ENCODE measurements at regions not wholly inside any gene's neighbourhood (a gene's known extent, or its start where the extent isn't known, plus 50 kb on each side); places are given as distances from the start of the nearest gene placed in this dataset.

DNA sequence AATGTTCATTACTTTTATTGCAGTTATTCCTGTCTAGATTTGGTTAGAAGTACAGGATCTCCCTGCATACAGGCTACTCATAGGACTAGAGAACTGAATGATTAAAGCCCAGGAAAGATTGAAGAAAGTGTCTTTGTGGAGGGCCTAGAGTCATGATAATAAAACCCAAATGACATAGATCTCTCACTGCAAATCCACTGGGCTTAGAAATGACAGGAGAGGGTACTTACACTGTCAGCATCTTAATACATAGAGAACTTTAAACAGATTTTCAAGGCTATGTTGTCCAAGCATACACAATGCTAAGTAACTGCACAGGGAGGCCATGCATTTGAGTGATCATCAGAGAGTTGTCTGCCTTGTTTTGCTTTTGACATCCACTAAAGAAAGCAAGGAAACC lies 383.8 kb upstream of the MAP3K7 start:
- H3K4me1 ChIP-seq (ENCODE audit: control extremely low read depth in 1 of 4, control insufficient read depth in 4 of 4, insufficient read depth in 4 of 4, low read length in 3 of 4): no peaks in the 10 kb centered on the region
- no peak overlapping the region for H3K27ac ChIP-seq (ENCODE audit: insufficient read depth in 1 of 2, low read depth in 1 of 2, low read length in 2 of 2, poor library complexity in 1 of 2, severe bottlenecking in 2 of 2)
- H3K4me3 ChIP-seq (ENCODE audit: control insufficient read depth in 1 of 7, extremely low read depth in 1 of 7, insufficient read depth in 4 of 7, low read depth in 2 of 7, low read length in 6 of 7): no peak overlapping the region
- no peaks in the 10 kb centered on the region for H3K9me3 ChIP-seq (ENCODE audit: control extremely low read depth in 1 of 5, control insufficient read depth in 4 of 5, insufficient read depth in 2 of 5, low read depth in 1 of 5, low read length in 4 of 5)
- H3K27me3 ChIP-seq (replicated peaks in 2 of 5; ENCODE audit: control insufficient read depth in 4 of 5, insufficient read depth in 5 of 5, low read length in 4 of 5): no peaks in the 10 kb centered on the region
- ChIA-PET CTCF (interaction anchor here (0.8 kb wide), 1 partner anchor 30 kb away, joined by 3 read pairs; no protein-coding TSS in a partner anchor), POLR2A (no interaction called here)
- H3K36me3 ChIP-seq (ENCODE audit: control insufficient read depth in 4 of 4, insufficient read depth in 4 of 4, low read length in 3 of 4): no peaks in the 10 kb centered on the region
- no peak for DNase-seq

DNA sequence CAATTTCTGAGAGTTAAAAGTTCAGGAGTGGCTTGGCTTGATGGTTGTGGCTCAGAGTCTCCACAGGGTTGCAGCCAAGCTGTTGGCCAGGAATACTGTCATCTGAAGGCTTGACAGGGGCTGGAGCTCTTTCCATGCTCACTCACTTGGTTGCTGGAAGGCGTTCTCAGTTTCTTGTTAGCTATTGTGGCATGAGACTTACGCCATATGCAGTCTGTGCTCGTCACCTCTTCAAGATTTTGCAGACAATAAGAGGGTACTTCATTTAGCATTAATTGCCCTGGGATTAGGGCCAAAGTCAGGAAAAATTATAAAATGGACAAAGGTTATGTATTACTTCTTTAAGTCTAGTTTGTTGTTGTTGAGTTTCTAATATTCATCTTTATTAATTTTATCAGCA lies 380.6 kb upstream of the MAP3K7 start:
- Histone ChIP-seq H3K9me3 (ENCODE audit: control extremely low read depth in 1 of 5, control insufficient read depth in 4 of 5, insufficient read depth in 2 of 5, low read depth in 1 of 5, low read length in 4 of 5) (no peaks in the 10 kb centered on the region), H3K4me1 (ENCODE audit: control extremely low read depth in 1 of 4, control insufficient read depth in 4 of 4, insufficient read depth in 4 of 4, low read length in 3 of 4) (no peaks in the 10 kb centered on the region), H3K27ac (ENCODE audit: insufficient read depth in 1 of 2, low read depth in 1 of 2, low read length in 2 of 2, poor library complexity in 1 of 2, severe bottlenecking in 2 of 2) (no peak overlapping the region), H3K27me3 (replicated peaks in 2 of 5; ENCODE audit: control insufficient read depth in 4 of 5, insufficient read depth in 5 of 5, low read length in 4 of 5) (no peaks in the 10 kb centered on the region), H3K36me3 (ENCODE audit: control insufficient read depth in 4 of 4, insufficient read depth in 4 of 4, low read length in 3 of 4) (no peaks in the 10 kb centered on the region), H3K4me3 (ENCODE audit: control insufficient read depth in 1 of 7, extremely low read depth in 1 of 7, insufficient read depth in 4 of 7, low read depth in 2 of 7, low read length in 6 of 7) (no peak overlapping the region)
- ChIA-PET CTCF (interaction anchor here (1.3 kb wide), 1 partner anchor 26 kb away, joined by 3 read pairs; no protein-coding TSS in a partner anchor), POLR2A (no interaction called here)
- DNase-seq: no peak
- WGBS (ENCODE audit: insufficient coverage): 100% methylated on average over 3 of the region's 3 CpGs

DNA sequence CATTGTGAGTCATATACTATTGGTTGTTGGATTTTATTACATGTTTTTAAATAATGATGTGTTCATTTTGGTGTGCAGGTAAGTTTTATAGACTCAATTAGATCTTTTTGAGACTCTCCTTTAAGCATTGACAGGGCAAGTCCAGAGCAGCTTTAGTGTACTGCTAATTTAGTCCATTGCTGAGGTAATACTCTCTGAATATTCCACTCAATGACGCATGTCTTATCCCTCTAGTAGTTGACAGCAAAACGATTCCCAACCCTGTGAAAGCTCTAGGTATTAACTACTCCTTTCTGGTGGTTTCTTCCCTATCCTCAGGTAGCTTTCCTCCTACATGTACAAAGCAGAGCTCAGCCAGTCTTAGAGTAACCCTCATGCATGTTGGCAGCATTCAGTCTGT lies 373.5 kb upstream of the MAP3K7 start:
- ChIA-PET CTCF (no interaction called here), POLR2A (no interaction called here)
- no peaks in the 10 kb centered on the region for H3K4me1 ChIP-seq (ENCODE audit: control extremely low read depth in 1 of 4, control insufficient read depth in 4 of 4, insufficient read depth in 4 of 4, low read length in 3 of 4)
- H3K27me3 ChIP-seq (replicated peaks in 2 of 5; ENCODE audit: control insufficient read depth in 4 of 5, insufficient read depth in 5 of 5, low read length in 4 of 5): no peaks in the 10 kb centered on the region
- 95% methylated on average over 2 of the region's 2 CpGs for WGBS (ENCODE audit: insufficient coverage)
- H3K9me3 ChIP-seq (ENCODE audit: control extremely low read depth in 1 of 5, control insufficient read depth in 4 of 5, insufficient read depth in 2 of 5, low read depth in 1 of 5, low read length in 4 of 5): no peaks in the 10 kb centered on the region
- H3K4me3 ChIP-seq (ENCODE audit: control insufficient read depth in 1 of 7, extremely low read depth in 1 of 7, insufficient read depth in 4 of 7, low read depth in 2 of 7, low read length in 6 of 7): no peak overlapping the region
- DNase-seq: no peak
- H3K27ac ChIP-seq (ENCODE audit: insufficient read depth in 1 of 2, low read depth in 1 of 2, low read length in 2 of 2, poor library complexity in 1 of 2, severe bottlenecking in 2 of 2): no peak overlapping the region
- no peaks in the 10 kb centered on the region for H3K36me3 ChIP-seq (ENCODE audit: control insufficient read depth in 4 of 4, insufficient read depth in 4 of 4, low read length in 3 of 4)

GRCh38 chr6:90955246-90955645 lies 368.4 kb upstream of the MAP3K7 start:
- H3K9me3 ChIP-seq (ENCODE audit: control extremely low read depth in 1 of 5, control insufficient read depth in 4 of 5, insufficient read depth in 2 of 5, low read depth in 1 of 5, low read length in 4 of 5): no peaks in the 10 kb centered on the region
- no peak overlapping the region for H3K4me3 ChIP-seq (ENCODE audit: control insufficient read depth in 1 of 7, extremely low read depth in 1 of 7, insufficient read depth in 4 of 7, low read depth in 2 of 7, low read length in 6 of 7)
- H3K36me3 ChIP-seq (ENCODE audit: control insufficient read depth in 4 of 4, insufficient read depth in 4 of 4, low read length in 3 of 4): no peaks in the 10 kb centered on the region
- H3K4me1 ChIP-seq (ENCODE audit: control extremely low read depth in 1 of 4, control insufficient read depth in 4 of 4, insufficient read depth in 4 of 4, low read length in 3 of 4): no peaks in the 10 kb centered on the region
- H3K27me3 ChIP-seq (replicated peaks in 2 of 5; ENCODE audit: control insufficient read depth in 4 of 5, insufficient read depth in 5 of 5, low read length in 4 of 5): no peaks in the 10 kb centered on the region
- H3K27ac ChIP-seq (ENCODE audit: insufficient read depth in 1 of 2, low read depth in 1 of 2, low read length in 2 of 2, poor library complexity in 1 of 2, severe bottlenecking in 2 of 2): no peak overlapping the region
- POLR2A ChIA-PET: no interaction called here
- DNase-seq: no peak
- CTCF ChIA-PET: interaction anchor here (1.5 kb wide), 1 partner anchor 15 kb away, joined by 5 read pairs; no protein-coding TSS in a partner anchor
- WGBS (ENCODE audit: insufficient coverage): no CpG with 5 or more reads among the region's 3 CpGs

DNA sequence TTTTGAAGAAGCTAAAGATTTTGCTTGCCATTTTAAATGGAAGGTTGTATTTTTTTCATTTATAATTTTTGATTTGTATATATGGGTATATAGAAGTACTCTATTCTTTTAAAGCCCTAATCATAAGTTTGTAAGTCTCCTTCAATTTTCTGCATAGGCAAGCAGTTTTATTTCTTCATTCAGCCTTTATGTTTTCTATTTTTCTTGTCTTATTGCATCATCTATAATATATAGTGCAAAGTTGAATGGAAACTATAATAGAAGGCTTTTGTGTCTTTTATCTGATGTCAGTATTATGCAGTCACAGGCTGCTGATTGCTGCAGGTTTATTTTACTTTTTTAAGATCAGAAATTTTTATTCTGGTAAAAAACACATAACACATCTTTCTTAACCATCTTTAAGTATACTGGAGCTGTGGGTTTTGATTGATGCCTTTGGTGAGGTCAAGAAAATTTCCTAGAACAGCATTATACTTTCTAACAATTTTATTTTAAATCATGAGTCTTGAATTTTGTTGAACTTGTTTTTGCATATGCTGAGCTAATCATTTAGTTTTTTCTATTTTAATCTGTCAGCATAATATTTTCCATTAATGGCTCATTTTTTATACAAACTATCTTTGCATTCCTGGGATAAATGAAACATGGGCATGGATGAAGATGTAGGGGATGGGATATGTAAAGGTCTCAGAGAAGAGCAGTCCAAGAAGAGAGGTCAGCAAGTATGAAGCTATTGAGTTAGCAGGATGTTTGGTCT lies 366.7 kb upstream of the MAP3K7 start:
- no peaks in the 10 kb centered on the region for H3K9me3 ChIP-seq (ENCODE audit: control extremely low read depth in 1 of 5, control insufficient read depth in 4 of 5, insufficient read depth in 2 of 5, low read depth in 1 of 5, low read length in 4 of 5)
- ChIA-PET CTCF (no interaction called here), POLR2A (no interaction called here)

GRCh38 chr6:90952176-90952575 lies 365.3 kb upstream of the MAP3K7 start:
- Histone ChIP-seq H3K27ac (ENCODE audit: insufficient read depth in 1 of 2, low read depth in 1 of 2, low read length in 2 of 2, poor library complexity in 1 of 2, severe bottlenecking in 2 of 2) (no peak overlapping the region), H3K4me1 (ENCODE audit: control extremely low read depth in 1 of 4, control insufficient read depth in 4 of 4, insufficient read depth in 4 of 4, low read length in 3 of 4) (no peaks in the 10 kb centered on the region), H3K27me3 (replicated peaks in 2 of 5; ENCODE audit: control insufficient read depth in 4 of 5, insufficient read depth in 5 of 5, low read length in 4 of 5) (no peaks in the 10 kb centered on the region), H3K36me3 (ENCODE audit: control insufficient read depth in 4 of 4, insufficient read depth in 4 of 4, low read length in 3 of 4) (no peaks in the 10 kb centered on the region), H3K9me3 (ENCODE audit: control extremely low read depth in 1 of 5, control insufficient read depth in 4 of 5, insufficient read depth in 2 of 5, low read depth in 1 of 5, low read length in 4 of 5) (no peaks in the 10 kb centered on the region), H3K4me3 (ENCODE audit: control insufficient read depth in 1 of 7, extremely low read depth in 1 of 7, insufficient read depth in 4 of 7, low read depth in 2 of 7, low read length in 6 of 7) (no peak overlapping the region)
- ChIA-PET CTCF (no interaction called here), POLR2A (no interaction called here)
- WGBS (ENCODE audit: insufficient coverage): no CpG with 5 or more reads among the region's 2 CpGs
- DNase-seq: no peak

More for the DNA sequence above, 366.7 kb upstream of the MAP3K7 start:
- Histone ChIP-seq H3K27me3 (replicated peaks in 2 of 5; ENCODE audit: control insufficient read depth in 4 of 5, insufficient read depth in 5 of 5, low read length in 4 of 5) (no peaks in the 10 kb centered on the region), H3K27ac (ENCODE audit: insufficient read depth in 1 of 2, low read depth in 1 of 2, low read length in 2 of 2, poor library complexity in 1 of 2, severe bottlenecking in 2 of 2) (no peak overlapping the region), H3K4me3 (ENCODE audit: control insufficient read depth in 1 of 7, extremely low read depth in 1 of 7, insufficient read depth in 4 of 7, low read depth in 2 of 7, low read length in 6 of 7) (no peak overlapping the region), H3K36me3 (ENCODE audit: control insufficient read depth in 4 of 4, insufficient read depth in 4 of 4, low read length in 3 of 4) (no peaks in the 10 kb centered on the region), H3K4me1 (ENCODE audit: control extremely low read depth in 1 of 4, control insufficient read depth in 4 of 4, insufficient read depth in 4 of 4, low read length in 3 of 4) (no peaks in the 10 kb centered on the region)
- DNase-seq: no peak

GRCh38 chr6:90948540-90948939 lies 361.7 kb upstream of the MAP3K7 start:
- Histone ChIP-seq H3K36me3 (ENCODE audit: control insufficient read depth in 4 of 4, insufficient read depth in 4 of 4, low read length in 3 of 4) (no peaks in the 10 kb centered on the region), H3K4me1 (ENCODE audit: control extremely low read depth in 1 of 4, control insufficient read depth in 4 of 4, insufficient read depth in 4 of 4, low read length in 3 of 4) (no peaks in the 10 kb centered on the region), H3K27me3 (replicated peaks in 2 of 5; ENCODE audit: control insufficient read depth in 4 of 5, insufficient read depth in 5 of 5, low read length in 4 of 5) (no peaks in the 10 kb centered on the region), H3K27ac (ENCODE audit: insufficient read depth in 1 of 2, low read depth in 1 of 2, low read length in 2 of 2, poor library complexity in 1 of 2, severe bottlenecking in 2 of 2) (no peak overlapping the region), H3K4me3 (ENCODE audit: control insufficient read depth in 1 of 7, extremely low read depth in 1 of 7, insufficient read depth in 4 of 7, low read depth in 2 of 7, low read length in 6 of 7) (no peak overlapping the region), H3K9me3 (ENCODE audit: control extremely low read depth in 1 of 5, control insufficient read depth in 4 of 5, insufficient read depth in 2 of 5, low read depth in 1 of 5, low read length in 4 of 5) (no peaks in the 10 kb centered on the region)
- WGBS (ENCODE audit: insufficient coverage): 89% methylated on average over 7 of the region's 9 CpGs
- CTCF ChIA-PET: interaction anchor here (0.8 to 1.6 kb wide), 2 partner anchors 8 to 555 kb away, joined by 3 to 9 read pairs; no protein-coding TSS in a partner anchor
- POLR2A ChIA-PET: no interaction called here
- no peak for DNase-seq

Measured in common myeloid progenitor, CD34-positive (primary cell).